HG02938 (cell line): ENCODE measurements at regions not wholly inside any gene's neighbourhood (a gene's known extent, or its start where the extent isn't known, plus 50 kb on each side); places are given as distances from the start of the nearest gene placed in this dataset.
"Not testable (repeated sequence)": the region's sequence is repeated elsewhere in the genome, so short reads cannot be mapped to it uniquely, and the experiment has no call there.

Source experiments
- ATAC-seq: cut with Tn5 transposase; IDR thresholded peaks from one replicate; pipeline ENCODE4 v1.9.1; 2021; ENCODE audit warnings: mild to moderate bottlenecking, moderate library complexity; ENCODE audit not compliant: unreplicated experiment

GRCh38 chr2:113341191-113341869 is 62.6 kb upstream of the PAX8 start:
- ATAC-seq = no peak

GRCh38 chr2:113337809-113338208 is 59.1 kb upstream of the PAX8 start:
- ATAC-seq = no peak

- ATAC-seq = not testable (repeated sequence)
Measured at GRCh38 chr2:113336040-113336439, 57.3 kb upstream of the PAX8 start.

- ATAC-seq = no peak
Measured at GRCh38 chr2:113334147-113334546, 55.4 kb upstream of the PAX8 start.

GRCh38 chr2:113333735-113334134 is 55.0 kb upstream of the PAX8 start:
- not testable (repeated sequence) for ATAC-seq

GRCh38 chr2:113330060-113330767 is 51.5 kb upstream of the PAX8 start:
- not testable (repeated sequence) for ATAC-seq

- ATAC-seq = not testable (repeated sequence)
Measured at GRCh38 chr2:113328973-113329372, 50.3 kb upstream of the PAX8 start.

GRCh38 chr2:113328572-113328971 is 49.9 kb upstream of the PAX8 start:
- not testable (repeated sequence) for ATAC-seq
